ENCODE measurements at regions not wholly inside any gene's neighbourhood (a gene's known extent, or its start where the extent isn't known, plus 50 kb on each side); places are given as distances from the start of the nearest gene placed in this dataset.

DNA sequence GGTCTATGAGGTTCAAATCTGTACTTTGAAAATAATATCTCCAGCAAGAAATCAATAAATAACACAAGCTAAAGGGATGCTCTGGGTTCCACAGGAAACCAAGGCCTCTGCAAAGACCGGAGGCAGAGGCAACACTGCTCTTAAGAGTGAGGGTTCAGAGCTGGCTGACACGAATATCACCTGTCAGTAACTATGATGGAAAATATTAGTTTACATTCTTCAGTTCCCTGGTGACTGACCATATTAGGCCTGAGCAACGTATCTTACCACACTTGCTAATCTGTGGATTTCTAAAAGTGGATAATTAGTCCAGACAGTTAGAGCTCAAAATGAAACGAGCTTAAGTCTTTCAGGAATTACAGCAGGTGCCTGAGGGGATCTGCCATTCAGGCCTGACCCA is 459.3 kb downstream of the HS3ST3B1 start:
- Histone ChIP-seq H3K36me3 (no peaks in the 10 kb centered on the region), H3K27me3 (no peaks in the 10 kb centered on the region), H3K4me1 (no peaks in the 10 kb centered on the region), H3K4me3 (no peak overlapping the region), H3K27ac (no peak overlapping the region), H3K9me3 (no peaks in the 10 kb centered on the region)
- FAIRE-seq (no peak), DNase-seq (no peak), ATAC-seq (no peak)
- intact Hi-C loops (cut with DNase I), result no loop called here
- 57 to 63% methylated on average over 4 of the region's 4 CpGs for WGBS, 2 donors
- TF ChIP-seq, protein P1, sequence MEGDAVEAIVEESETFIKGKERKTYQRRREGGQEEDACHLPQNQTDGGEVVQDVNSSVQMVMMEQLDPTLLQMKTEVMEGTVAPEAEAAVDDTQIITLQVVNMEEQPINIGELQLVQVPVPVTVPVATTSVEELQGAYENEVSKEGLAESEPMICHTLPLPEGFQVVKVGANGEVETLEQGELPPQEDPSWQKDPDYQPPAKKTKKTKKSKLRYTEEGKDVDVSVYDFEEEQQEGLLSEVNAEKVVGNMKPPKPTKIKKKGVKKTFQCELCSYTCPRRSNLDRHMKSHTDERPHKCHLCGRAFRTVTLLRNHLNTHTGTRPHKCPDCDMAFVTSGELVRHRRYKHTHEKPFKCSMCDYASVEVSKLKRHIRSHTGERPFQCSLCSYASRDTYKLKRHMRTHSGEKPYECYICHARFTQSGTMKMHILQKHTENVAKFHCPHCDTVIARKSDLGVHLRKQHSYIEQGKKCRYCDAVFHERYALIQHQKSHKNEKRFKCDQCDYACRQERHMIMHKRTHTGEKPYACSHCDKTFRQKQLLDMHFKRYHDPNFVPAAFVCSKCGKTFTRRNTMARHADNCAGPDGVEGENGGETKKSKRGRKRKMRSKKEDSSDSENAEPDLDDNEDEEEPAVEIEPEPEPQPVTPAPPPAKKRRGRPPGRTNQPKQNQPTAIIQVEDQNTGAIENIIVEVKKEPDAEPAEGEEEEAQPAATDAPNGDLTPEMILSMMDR (IDR thresholded peaks at IDR 0.05), result no peak

DNA sequence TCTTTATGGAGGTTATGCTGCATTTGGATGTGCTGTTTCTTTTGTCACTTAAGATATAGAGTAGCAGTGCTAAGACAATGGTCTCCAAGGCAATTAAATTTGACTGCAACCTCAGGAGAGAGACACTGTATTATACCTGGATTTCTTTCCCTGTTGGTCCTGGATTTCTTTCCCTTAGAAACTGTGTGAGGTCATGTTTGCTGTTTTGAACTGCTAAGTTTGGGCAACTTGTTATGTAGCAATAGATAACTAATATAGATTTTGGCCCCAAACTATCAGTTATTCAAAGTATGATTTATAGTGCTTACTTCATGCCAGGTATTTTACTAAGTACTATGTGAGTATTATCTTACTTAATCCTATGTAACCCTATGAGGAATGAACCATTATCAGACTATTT is 458.4 kb downstream of the HS3ST3B1 start:
- no peak for DNase-seq
- Histone ChIP-seq H3K9me3 (no peaks in the 10 kb centered on the region), H3K4me1 (no peaks in the 10 kb centered on the region), H3K4me3 (no peak overlapping the region), H3K27me3 (no peaks in the 10 kb centered on the region), H3K36me3 (no peaks in the 10 kb centered on the region), H3K27ac (no peak overlapping the region)
- TF ChIP-seq, protein P1 (IDR thresholded peaks at IDR 0.05), result no peak
- intact Hi-C loops (cut with DNase I), result no loop called here
- ATAC-seq, result peak in 3 of 4 donors; percentile 38 to 71 (median 43)
- no peak for FAIRE-seq

DNA sequence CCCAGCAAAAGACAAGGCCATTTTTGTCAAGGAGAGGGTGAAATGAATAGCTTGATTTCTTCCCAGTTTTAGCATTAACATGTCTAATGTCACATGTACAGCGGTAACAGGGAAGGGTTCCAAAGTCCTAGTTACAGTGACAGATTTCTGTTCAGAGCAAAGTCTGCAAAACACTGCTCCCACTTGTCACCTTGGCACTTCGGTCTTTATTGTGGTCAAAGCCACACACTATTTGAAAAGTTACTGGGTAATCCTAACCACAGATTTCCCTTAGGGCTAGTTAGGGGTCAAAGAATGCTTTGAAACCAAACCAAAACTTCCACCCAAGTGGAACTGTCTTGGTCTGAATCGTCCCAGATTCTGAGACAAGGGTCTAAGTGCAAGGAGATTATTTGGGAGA is 455.6 kb downstream of the HS3ST3B1 start:
- Histone ChIP-seq H3K27ac (no peak overlapping the region), H3K4me1 (no peaks in the 10 kb centered on the region), H3K27me3 (no peaks in the 10 kb centered on the region), H3K9me3 (no peaks in the 10 kb centered on the region), H3K4me3 (no peak overlapping the region), H3K36me3 (no peaks in the 10 kb centered on the region)
- DNase-seq (no peak), FAIRE-seq (no peak), ATAC-seq (peak in 3 of 4 donors; percentile 68 to 74 (median 69))
- TF ChIP-seq, protein P1 (IDR thresholded peaks at IDR 0.05), result no peak
- intact Hi-C loops (cut with DNase I), result no loop called here
- whole genome bisulfite sequencing, 2 donors, result 21 to 26% methylated on average over 3 of the region's 3 CpGs

DNA sequence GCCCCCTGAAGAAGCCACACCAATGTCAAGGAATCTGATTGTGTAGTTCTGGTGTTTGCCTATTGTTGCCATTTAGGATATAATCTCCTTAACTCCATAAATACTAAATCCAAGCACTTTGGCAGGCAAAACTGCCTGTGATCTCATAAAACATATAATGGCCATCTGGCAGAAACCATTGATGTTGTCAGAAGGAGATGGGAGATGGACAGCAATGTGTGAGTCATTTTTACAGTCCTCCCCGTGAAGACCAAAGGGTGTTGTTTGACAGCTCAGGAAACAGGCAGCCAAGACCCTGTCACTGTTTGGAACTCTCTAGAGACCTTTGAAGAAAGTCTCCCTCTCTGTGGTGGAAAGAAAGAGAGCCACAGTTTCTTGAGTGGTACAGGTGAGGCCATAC is 454.1 kb downstream of the HS3ST3B1 start:
- TF ChIP-seq, protein P1 (IDR thresholded peaks at IDR 0.05), result no peak
- 13 to 26% methylated on average over 1 of the region's 1 CpG for WGBS, 2 donors
- Histone ChIP-seq H3K4me1 (no peaks in the 10 kb centered on the region), H3K27me3 (no peaks in the 10 kb centered on the region), H3K4me3 (no peak overlapping the region), H3K36me3 (no peaks in the 10 kb centered on the region), H3K9me3 (no peaks in the 10 kb centered on the region), H3K27ac (no peak overlapping the region)
- ATAC-seq, result no peak
- intact Hi-C loops (cut with DNase I), result no loop called here
- no peak for FAIRE-seq
- no peak for DNase-seq

DNA sequence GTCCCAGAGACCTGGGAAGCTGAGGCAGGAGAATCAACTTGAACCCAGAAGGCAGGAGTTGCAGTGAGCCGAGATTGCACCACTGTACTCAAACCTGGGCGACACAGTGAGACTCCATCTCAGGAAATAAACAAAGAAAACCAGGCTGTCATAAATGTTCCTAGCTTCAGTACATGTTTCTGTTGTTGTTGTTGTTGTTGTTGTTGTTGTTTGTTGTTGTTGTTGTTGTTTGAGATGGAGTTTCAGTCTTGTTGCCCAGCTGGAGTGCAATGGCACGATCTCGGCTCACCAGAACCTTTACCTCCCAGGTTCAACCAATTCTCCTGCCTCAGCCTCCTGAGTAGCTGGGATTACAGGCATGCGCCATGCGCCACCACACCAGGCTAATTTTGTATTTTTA is 452.5 kb downstream of the HS3ST3B1 start:
- Histone ChIP-seq H3K4me1 (no peaks in the 10 kb centered on the region), H3K9me3 (no peaks in the 10 kb centered on the region), H3K27ac (no peak overlapping the region), H3K4me3 (no peak overlapping the region), H3K27me3 (no peaks in the 10 kb centered on the region), H3K36me3 (no peaks in the 10 kb centered on the region)
- intact Hi-C loops (cut with DNase I), result no loop called here
- DNase-seq (no peak), FAIRE-seq (no peak), ATAC-seq (no peak)
- TF ChIP-seq, protein P1 (IDR thresholded peaks at IDR 0.05), result no peak
- 89% methylated on average over 6 of the region's 6 CpGs for WGBS, 2 donors
